Lung microvascular endothelial cell (primary cell): ENCODE measurements at regions not wholly inside any gene's neighbourhood (a gene's known extent, or its start where the extent isn't known, plus 50 kb on each side); places are given as distances from the start of the nearest gene placed in this dataset.
A peak's percentile ranks its signal among the peaks of the same experiment; 100 is the strongest.
"Not testable (repeated sequence)": the region's sequence is repeated elsewhere in the genome, so short reads cannot be mapped to it uniquely, and the experiment has no call there.

ENCODE experiments used
- DNase-seq, 2 donors: peaks; one replicate each; pipeline versions ENCODE4 v3.0.0 to v3.0.0-alpha.2; 2010; ENCODE audit warnings: low read depth in 2 of 2

- no peak for DNase-seq
These were observed 225.9 kb upstream of the GYPA start for GRCh38 chr4:144366425-144366824.

GRCh38 chr4:144371485-144371884 lies 231.0 kb upstream of the GYPA start:
- no peak for DNase-seq

GRCh38 chr4:144374065-144374464 lies 233.5 kb upstream of the GYPA start:
- no peak for DNase-seq

DNA sequence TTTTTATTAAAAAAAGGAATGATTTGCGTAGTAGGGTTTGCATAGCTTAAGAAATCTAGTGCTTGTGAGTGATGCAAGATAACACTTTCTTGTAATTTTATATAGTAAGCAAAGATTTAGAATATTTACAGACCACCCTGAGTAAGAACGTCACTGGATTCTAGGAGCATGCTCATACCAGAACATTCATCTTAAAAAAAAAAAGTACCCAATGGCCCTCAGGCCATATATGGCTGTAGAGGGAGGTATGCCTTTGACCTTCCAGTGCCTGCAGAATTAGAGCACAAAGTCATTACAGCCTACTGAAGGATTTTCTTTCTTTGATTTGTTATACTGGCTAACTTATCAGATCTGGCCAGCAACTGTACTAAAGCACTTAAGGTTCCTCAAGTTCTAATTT lies 236.3 kb upstream of the GYPA start:
- DNase-seq, result no peak

DNA sequence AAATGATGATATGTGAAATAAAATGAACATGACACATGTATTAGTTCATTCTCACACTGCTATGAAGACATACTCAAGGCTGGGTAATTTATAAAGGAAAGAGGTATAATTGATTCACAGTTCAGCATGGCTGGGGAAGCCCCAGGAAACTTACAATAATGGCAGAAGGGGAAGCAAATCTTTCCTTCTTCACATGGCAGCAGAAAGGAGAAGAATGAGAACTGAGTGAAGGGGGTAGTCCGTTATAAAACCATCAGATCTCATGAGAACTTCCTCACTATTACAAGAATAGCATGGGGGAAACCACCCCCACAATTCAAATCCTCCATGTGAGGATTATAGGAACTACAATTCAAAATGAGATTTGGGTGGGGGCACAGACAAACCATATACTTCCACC lies 243.9 kb upstream of the GYPA start:
- no peak for DNase-seq

DNA sequence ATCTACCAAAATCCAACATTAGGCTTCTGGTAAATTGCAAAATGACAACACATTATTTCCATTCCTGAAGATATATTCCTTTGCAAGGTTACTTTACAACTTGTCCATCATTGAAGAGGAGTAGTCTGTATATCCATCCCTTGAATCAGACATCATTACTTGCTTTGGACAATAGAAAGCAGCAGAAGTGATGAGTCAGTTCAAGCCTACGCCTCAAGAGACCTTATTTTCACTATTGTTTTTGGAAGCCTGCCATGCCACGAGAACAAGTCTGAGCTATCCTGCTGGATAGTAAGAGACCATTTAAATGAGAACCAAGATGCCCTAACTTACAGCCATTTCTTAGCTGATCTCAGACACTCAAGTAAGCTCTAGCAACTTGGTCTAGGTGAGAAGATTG lies 246.0 kb upstream of the HHIP start:
- peak; percentile 14 to 92 for DNase-seq

DNA sequence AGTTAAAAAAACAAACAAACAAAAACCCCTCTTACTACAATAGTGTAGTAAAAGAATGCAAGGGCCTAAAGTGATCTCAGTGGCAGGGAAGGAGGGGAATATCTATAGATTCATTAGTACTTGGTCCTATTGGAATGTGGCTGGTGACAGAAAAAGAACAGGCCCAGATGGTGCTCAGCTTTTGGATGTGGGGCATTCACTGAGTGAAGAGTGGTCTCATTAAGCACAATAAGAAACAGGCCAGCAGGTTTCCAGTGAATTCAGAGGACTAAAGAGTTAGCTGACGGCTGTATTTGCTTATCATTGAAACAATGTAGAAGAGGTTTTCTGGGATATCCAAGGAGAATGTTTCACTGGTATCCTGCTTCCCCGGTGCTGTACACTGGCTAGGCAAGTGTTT lies 243.8 kb upstream of the HHIP start:
- DNase-seq, result no peak

DNA sequence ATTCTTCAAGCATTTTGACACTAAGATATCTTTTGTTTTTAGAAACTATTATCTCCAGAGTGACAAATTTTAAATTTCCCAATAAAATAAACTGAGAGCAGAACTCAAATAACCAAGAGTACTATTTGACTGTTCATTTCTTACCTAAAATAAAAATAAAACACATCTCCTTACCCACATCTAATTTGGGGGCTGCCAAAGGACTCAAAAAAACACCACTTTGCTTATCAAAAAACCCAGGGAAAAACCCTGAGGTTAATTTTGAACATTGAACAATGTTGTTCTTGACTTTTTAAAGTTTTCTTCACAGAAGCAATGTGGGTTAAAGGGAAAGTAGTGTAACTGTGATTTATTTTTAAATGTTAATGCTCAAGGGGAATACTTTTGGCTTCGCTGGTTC lies 243.0 kb upstream of the HHIP start:
- DNase-seq, result no peak

DNA sequence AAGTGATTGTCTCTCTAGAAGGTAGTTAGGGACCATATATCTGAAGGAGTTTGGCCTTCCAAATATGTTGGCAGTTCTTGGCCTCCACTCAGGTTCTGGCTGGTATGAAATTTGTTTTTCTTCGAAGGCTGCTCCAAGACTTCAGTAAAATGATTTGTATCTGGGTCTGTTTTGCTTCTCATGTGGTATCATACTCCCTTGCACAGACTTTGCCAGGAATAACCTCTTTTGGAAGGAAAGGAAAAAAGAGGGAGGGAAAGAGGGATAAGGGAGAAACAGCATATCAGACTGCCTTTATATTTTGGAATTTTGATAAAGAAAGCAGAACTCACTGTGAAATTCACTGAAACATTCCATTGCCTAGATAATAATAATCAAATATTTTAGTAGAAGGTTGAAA lies 242.1 kb upstream of the HHIP start:
- DNase-seq, result no peak

DNA sequence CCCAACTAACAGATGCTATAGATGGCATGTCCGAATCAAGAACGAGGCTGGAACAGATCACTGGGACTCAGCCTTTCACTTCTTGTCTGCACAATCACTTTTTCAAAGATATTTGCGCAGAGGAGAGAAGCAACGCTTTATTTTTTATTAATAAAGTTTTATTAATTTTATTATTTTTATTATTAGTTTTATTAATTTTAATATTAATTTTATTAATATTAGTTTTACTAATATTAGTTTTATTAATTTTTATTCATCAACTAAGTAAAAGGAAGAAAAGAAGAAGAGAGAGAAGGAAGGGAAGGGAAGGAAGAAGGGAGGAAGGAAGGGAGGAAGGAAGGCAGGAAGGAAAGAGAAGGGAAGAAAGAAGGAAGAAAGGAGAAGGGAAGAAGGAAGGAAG lies 236.4 kb upstream of the HHIP start:
- no peak for DNase-seq

DNA sequence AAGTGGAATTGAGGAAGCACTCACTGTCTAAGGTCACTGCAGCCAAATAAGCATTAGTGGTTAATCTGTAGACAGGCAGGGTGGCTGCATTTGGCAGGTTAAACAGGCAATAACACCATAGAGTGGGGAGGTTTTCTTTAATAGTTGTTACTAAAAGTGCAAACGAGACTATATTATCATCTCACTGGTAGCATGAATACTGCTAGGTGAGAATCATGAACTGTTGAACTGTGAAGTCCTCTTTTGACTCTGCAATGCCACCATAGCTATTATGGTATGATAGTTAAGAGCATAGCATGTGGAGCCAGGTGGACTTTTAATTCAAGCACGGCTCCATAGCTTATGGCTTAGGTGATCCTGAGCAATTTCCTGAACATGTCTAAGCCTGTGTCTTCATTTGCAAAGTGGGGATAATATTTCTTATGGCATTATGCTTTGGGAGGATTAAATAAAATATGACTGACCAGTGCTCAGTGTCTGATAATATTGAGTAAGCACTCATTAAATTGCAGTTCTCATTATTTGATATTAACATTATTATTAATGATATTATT lies 235.6 kb upstream of the HHIP start:
- no peak for DNase-seq

DNA sequence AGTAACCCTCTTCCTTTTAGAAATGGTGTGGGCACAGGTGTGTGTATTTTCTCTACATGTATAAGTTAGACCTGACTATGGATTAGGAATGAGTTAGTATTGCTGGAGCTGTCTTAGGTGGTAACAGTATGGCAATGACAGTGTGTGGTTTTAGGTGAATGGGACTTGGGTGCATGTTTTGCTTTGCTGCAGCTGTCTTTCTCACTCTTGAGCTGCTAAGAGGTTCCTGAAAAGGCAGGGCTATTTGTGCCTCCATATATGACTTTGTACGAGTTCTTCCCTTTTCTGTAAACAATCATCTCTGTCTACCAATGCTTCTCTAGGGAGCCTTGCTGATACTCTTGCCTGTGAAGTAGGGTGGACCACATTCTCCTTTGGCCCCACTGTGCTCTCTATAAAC lies 234.8 kb upstream of the HHIP start:
- no peak for DNase-seq

GRCh38 chr4:144411700-144412099 lies 234.3 kb upstream of the HHIP start:
- DNase-seq, result no peak

DNA sequence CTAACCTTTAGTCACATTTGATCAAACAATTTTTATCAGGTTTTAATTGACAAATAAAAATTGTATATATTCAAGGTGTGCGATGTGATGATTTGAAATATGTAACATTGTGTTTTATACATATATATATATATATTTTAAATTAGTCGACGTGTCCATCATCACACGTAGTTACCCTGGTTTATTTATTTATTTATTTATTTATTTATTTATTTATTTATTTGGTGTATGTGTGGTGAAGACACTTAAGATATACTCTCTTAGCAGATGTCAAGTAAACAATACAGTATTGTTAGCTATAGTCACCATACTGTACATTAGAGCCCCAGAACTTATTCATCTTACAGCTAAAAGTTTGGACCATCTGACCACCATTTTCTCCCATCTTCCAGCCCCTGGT lies 224.9 kb upstream of the HHIP start:
- DNase-seq, result no peak

GRCh38 chr4:144421839-144422565 lies 224.0 kb upstream of the HHIP start:
- peak in 1 of 2 donors; percentile 8 for DNase-seq

DNA sequence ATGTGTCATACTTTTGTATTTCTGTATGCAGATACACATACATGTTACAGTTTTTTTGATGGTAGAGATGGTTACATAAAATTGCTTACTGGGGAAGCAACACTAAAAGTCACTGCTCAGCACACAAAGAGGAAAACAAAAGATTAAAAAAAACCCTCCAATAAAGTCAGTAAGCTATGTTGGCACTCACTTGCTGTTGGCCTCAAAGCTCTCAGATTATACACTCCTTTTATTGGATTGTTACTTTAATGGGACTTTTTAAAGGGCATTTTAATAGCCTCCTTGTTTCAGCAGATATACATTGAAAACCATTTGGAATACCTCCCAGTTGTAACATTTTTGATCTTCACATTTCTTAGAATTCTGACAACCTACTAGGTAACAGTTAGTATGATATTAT lies 222.0 kb upstream of the HHIP start:
- DNase-seq, result no peak

DNA sequence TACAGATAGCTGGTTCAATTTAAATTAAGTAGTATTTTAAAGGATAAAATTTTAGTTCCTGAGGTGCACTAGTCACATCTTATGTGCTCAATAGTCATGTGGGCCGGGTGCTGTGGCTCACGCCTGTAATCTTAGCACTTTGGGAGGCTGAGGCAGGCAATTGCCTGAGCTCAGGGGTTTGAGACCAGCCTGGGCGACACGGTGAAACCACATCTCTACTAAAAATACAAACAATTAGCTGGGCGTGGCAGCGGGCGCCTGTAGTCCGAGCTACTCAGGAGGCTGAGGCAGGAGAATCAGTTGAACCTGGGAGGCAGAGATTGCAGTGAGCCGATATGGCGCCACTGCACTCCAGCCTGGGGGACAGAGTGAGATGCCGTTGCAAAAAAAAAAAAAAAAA lies 219.9 kb upstream of the HHIP start:
- not testable (repeated sequence) for DNase-seq

- no peak for DNase-seq
These were observed 203.2 kb upstream of the HHIP start for GRCh38 chr4:144442713-144443112.

DNA sequence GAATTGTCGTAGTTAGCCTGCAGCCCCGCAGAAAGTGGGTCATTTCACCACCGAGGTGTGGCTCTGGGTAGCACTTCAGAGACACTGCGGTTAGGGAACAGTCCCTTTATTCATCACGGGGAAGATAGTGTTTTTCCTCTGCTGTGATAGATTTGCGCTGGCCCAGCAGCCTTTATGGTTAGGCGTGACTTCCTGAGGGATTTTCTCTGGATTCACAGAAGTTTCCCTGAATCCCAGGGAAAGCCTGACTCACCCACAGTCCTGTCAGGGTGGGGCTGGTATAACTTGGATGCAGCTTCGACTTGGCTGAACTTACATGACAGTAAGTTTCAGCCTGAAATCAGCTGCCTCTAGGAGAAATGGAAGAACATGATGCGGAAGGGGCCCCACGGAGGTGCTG lies 196.3 kb upstream of the HHIP start:
- DNase-seq, result peak; percentile 57 to 71

DNA sequence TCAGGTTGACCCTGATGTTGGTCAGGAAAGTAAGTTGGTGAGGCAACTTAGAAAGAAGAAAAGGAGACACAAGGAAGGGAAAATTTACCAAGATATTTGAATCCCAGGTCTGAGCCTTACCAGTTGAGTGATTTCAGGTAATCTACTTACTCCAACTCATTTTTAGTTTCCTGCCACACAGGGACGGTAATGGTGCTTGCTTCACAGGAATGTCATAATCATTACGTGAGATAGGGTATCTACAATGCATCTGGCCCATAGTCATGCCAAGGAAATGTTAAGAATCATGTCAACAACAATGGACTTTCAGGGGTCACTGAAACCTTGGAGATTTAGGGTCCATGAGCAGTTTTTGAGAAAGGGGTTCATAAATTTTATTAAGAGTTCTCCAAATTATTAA lies 195.4 kb upstream of the HHIP start:
- DNase-seq, result no peak

- no peak for DNase-seq
These were observed 194.0 kb upstream of the HHIP start for GRCh38 chr4:144451766-144452450.

DNA sequence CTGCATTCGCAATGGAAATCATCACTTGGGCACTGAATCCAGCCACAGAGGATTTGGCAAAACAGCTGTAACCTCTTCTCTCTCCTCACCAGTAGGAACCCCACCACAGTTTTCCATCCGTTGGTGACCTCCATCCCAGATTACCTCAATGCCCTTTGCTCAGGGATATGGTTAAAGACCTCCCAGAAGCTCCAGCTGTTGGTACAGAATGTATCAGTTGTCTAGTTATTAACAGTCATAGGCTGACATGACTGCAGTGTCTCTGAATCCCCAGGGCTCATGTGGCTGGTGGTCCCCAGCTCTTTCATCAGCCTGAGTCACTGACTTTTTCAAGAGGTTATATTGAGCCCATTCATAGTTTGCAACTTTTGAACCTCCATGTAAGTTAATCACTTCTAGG lies 189.8 kb upstream of the HHIP start:
- no peak for DNase-seq

DNA sequence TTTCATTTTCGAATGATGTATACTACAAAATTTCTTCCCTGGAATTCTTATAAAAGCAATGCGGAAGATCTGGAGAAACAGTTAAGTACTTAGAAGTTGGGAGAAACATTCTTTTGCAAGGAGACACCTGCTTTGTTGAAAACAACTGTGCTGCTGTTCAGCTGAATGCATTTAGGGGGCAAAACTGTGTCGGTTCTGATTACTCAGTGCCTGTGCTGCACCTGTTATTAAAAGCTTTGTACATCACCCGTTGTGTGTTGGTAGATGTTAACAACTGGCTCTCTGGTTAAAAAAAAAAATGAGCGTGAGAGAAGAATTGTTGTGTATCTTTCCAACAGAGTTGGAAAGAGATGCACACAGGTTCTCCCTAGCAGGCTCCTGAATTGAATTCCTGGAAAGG lies 184.1 kb upstream of the HHIP start:
- no peak for DNase-seq
